ENCODE measurements at regions not wholly inside any gene's neighbourhood (a gene's known extent, or its start where the extent isn't known, plus 50 kb on each side); places are given as distances from the start of the nearest gene placed in this dataset.

DNA sequence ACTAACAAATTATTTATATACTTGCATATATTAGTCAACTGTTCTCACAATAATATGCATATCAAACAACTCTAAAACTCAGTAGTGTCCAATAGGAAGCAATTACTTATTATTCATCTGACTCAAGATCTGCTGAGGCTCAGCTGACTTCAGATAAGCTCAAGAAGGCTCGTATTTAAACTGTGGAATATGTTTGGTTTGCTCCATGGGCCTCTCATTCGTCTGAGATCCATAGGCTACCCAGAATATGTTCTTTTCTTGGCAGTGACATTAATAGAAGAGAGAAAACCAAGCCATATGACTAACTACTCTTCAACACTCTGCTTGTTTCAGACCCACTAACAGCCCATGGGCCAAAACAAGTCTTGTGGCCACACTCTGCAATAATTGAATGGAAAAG is 107.7 kb upstream of the MAP2 start:
- DNase-seq = no peak

- no peak for DNase-seq
Measured at GRCh38 chr2:209321076-209321475, 102.8 kb upstream of the MAP2 start.

DNA sequence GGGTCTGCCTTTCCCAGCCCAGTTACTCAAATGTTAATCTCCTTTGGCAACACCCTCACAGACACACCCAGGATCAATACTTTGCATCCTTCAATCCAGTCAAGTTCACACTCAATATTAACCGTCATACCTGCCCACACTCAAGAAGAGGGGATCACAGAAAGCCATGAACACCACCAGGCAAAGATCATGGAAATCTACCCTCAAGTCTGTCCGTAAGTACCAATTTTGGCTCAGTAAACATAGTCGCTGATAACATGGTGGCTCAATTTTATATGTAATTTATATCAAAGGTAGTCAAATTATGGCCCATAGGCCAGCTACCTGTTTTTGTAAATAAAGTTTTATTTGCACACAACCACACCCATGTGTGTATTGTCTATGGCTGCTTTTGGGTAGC is 102.3 kb upstream of the MAP2 start:
- DNase-seq = no peak

DNA sequence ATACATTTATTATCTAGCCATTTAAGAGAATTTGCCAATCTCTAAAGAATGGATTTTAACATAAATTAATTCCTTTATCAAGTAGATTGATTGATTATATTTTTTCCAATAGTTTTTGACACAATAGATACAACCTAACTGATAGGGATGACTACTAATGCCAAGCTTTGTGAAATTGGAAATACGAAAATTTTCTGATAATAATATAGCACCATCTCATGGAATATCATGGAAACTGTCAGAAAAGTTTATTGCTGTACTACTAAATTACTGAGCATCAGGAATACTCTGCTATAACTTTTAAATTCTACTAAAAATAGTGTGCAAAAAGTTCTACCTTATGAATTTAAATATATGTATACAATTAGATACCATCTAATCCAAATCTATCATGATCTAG is 101.8 kb upstream of the MAP2 start:
- DNase-seq = no peak

DNA sequence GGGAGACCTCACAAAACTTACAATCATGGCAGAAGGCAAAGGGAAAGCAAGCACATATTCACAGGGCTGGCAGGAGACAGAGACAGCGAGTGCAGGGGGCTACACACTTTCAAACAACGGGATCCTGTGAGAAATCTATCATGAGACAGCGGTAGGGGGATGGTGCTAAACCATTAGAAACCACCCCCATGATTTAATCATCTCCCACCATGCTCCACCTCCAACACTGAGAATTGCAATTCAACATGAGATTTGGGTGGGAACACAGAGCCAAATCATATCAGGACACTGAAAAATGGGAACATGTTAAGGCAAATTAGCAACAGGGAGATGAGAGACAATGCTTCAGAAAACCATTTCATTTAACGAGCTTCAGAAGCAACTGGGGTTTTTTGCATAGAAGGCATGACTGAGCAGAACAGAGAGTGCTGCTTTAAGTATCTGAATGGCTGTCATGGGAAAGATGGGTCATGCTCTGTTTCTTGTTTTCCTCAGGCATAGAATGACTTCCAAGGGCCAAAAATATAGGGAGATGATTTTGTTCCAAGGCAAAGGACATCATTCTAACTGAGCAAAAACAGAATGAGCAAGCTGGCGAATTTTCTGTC is 100.8 kb upstream of the MAP2 start:
- no peak for DNase-seq

- no peak for DNase-seq
Measured at GRCh38 chr2:209323738-209324137, 100.1 kb upstream of the MAP2 start.

DNA sequence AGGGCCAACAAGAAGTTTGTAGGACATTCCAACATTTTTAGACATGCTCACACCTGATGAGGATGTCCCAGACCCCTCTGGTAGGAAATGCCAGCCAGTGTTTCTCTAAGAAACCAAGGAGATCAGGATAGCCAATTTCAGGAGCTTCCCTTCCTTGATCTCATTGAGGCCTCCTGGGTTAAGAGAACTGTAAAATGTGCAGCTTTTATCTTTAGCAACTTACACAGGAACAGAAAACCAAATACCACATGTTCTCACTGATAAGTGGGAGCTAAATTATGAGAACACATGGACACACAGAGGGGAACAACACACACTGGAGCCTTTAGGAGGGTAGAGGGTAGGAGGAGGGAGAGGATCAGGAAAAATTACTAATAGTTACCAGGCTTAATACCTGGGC is 99.6 kb upstream of the MAP2 start:
- no peak for DNase-seq

GRCh38 chr2:209331291-209331844 is 92.5 kb upstream of the MAP2 start:
- DNase-seq = no peak

- DNase-seq = no peak
Measured at GRCh38 chr2:209334188-209335017, 89.4 kb upstream of the MAP2 start.

GRCh38 chr2:209340522-209340921 is 83.3 kb upstream of the MAP2 start:
- no peak for DNase-seq

DNA sequence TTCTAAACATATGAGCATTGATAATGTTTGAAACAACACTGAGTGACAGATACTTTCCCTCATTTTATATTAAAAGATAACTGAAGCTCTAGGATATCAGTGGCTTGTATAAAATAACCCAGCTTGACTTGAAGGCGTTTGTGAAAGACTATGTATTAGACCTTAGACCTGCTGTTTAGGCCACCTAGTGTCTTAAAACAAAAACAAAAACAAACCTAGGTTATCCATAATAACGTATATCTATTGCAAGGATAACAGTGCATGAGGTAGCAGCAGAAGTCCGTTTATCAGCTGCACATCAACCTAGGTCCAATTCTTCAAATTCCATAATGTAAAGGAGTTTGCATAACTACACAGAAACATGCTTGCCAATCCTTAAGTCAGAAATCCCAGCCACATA is 79.5 kb upstream of the MAP2 start:
- no peak for DNase-seq

DNA sequence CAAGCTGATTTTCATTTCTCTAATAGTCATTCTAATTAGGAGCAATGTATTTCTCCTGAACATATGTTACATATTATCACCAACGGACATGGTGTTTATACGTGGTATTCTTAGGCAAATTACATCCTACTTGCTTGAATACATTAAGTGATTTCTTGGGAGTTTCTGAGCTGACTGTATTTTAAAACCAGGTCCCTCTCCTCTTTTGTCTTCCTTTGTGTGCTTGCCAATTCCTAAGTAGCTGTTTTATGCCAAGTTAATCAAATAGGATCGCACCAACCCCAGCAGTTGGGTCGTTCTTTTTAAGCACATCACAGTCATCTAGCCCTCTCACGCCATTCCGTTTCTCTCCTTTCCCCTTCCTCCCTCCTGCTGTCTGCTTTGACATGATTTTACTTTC is 75.4 kb upstream of the MAP2 start:
- no peak for DNase-seq

DNA sequence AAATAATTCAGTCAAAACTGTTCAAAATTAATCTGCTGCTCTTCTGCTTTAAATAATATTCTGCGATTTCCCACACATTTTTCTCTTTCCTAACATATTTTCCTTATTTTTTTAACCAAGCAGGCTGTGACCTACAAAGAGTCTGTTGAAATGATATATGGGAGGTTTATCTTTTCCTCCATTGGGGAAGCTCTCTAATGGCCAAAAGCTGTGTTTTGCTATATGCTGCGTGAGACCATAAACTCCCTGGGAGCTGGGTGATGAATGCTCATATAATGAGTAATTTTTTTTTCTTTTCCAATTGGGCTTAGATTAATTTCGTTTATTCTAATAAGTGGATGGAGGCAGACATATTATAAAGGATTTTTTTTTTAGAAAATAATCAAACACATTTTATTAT is 72.2 kb upstream of the MAP2 start:
- DNase-seq = no peak

DNA sequence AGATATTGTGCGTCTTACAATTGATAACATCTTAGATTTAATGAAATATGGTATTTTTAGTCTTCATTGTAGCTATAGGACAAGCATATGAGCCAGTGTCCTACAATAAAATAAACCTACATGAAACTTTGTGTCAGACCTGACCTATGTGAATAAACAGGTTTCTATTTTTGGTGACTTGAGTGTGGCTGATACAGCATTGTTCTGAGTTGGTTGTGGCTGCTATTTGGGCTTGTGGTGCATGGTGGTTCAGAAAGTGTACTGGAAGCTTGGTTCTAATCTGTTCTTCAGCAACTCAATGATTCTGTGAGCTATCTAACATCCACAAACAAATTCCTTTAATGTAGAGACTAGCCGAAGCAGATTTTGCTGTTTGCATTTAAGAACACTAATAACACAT is 64.9 kb upstream of the MAP2 start:
- no peak for DNase-seq

DNA sequence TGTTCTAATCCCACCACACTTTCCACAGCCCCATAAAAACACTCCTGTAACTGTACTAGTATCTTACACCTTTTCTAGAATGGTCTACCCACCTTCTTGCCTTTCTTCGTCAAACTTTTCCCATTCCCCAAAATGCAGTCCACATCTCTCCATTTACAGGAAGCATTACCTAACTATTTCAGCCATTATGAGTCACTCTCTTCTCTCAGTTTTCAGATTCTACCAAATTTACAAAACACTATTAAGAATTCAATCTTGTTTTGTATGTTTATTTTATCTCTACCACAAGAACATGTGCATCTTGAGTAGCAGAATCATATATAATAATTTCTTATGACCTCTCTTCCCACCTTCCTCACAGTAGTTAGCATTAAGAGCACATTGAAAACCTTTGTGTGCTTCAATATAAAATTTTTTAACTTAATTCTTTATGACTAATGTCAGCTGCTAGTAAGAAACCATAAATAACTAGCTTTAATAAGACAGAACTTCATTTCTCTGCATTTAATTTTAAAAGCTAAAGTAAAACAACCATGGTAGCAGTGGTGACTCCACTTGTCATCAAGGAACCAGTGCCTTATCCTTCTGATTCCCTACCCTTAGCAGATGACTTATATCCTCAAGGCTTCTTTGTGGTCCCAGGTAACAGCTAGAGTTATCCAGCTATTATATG is 56.6 kb upstream of the MAP2 start:
- no peak for DNase-seq

DNA sequence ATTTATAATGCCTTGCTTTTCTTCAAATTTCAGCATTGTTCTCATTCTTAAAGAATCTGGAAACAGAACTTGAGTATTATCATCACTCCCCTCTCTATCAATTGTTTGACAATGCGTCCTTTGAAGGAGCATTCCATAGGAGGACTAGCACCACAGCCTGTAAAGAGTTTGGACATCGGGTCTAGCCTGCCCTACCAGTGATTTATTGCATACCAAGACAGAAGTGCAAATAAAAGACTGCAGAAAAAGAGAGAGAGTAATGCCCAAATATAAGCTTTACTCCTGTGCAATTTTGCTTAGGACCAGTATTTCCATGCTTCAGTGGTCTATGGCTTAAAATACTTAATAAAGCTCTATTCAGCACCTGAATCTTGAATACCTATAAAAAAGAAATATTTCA is 55.4 kb upstream of the MAP2 start:
- no peak for DNase-seq

DNA sequence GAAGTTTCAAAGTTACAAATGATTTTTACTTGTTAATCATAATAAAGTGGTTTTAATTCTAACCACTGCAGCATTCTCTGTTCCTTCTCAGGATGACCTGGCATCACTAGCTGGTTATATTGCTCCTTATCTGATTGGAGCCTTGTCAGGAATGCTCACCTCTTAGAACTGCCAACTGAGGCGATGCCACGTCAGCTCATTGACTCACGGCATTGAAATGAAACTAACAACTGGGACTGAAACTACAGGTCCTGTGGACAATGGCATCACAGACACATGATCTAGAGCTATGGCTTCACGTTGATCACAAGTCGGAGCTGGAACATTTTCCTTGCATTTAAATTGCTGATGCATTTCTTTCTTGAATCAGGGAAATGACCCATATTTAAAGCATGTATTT is 54.9 kb upstream of the MAP2 start:
- DNase-seq = no peak

DNA sequence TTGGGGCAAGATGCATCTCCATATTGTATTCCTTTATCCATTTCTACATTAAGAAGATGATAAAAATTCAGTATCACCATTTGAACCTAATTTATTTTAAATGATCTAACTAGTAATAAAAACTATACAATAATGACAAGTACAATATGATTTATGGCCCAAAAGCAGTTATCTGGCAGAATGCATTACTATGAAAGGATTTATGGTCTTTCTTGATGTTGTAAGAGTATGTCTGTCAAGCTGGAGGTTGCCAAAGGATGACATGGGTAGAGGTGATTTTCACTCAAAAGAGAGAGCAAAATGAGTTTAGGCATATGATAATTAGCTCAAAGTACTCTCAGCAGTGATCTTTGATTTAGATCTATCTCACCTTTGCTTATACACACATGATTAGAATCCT is 54.2 kb upstream of the MAP2 start:
- no peak for DNase-seq

- DNase-seq = no peak
Measured at GRCh38 chr2:209371407-209371806, 52.4 kb upstream of the MAP2 start.

Data from NCI-H187 treated with DMSO at 0.1 percent for 48 hours (cell line).